ENCODE measurements at regions not wholly inside any gene's neighbourhood (a gene's known extent, or its start where the extent isn't known, plus 50 kb on each side); places are given as distances from the start of the nearest gene placed in this dataset.

- no peaks in the 10 kb centered on the region for H3K27me3 ChIP-seq
- H3K4me1 ChIP-seq: no peaks in the 10 kb centered on the region
- TF ChIP-seq POLR2A (IDR thresholded peaks at IDR 0.05) (no peak), CTCF (IDR thresholded peaks at IDR 0.05) (no peak)
- H3K36me3 ChIP-seq: no peaks in the 10 kb centered on the region
- no peak for ATAC-seq
- intact Hi-C loops (cut with DNase I): no loop called here
- no peaks in the 10 kb centered on the region for H3K9me3 ChIP-seq
- 55% methylated on average over 3 of the region's 3 CpGs for WGBS (ENCODE audit: insufficient coverage, low coverage, low lambda C conversion rate, missing lambda C conversion rate)
- DNase-seq: no peak
- H3K4me3 ChIP-seq: no peak overlapping the region
- no peak overlapping the region for H3K27ac ChIP-seq
These were observed 183.1 kb upstream of the PRPS1L1 start for GRCh38 chr7:18210788-18211187.

GRCh38 chr7:18212308-18212707 is 184.7 kb upstream of the PRPS1L1 start:
- intact Hi-C loops (cut with DNase I): no loop called here
- WGBS (ENCODE audit: insufficient coverage, low coverage, low lambda C conversion rate, missing lambda C conversion rate): 39% methylated on average over 3 of the region's 3 CpGs
- Histone ChIP-seq H3K9me3 (no peaks in the 10 kb centered on the region), H3K27me3 (no peaks in the 10 kb centered on the region), H3K27ac (no peak overlapping the region), H3K4me3 (no peak overlapping the region), H3K36me3 (no peaks in the 10 kb centered on the region), H3K4me1 (no peaks in the 10 kb centered on the region)
- ATAC-seq (no peak), DNase-seq (no peak)
- TF ChIP-seq CTCF (IDR thresholded peaks at IDR 0.05) (no peak), POLR2A (IDR thresholded peaks at IDR 0.05) (no peak)

- no peak for DNase-seq
- WGBS (ENCODE audit: insufficient coverage, low coverage, low lambda C conversion rate, missing lambda C conversion rate): 8% methylated on average over 1 of the region's 1 CpG
These were observed 185.1 kb upstream of the PRPS1L1 start for GRCh38 chr7:18212758-18213157.

GRCh38 chr7:18213652-18214051 is 186.0 kb upstream of the PRPS1L1 start:
- 43% methylated on average over 1 of the region's 1 CpG for WGBS (ENCODE audit: insufficient coverage, low coverage, low lambda C conversion rate, missing lambda C conversion rate)
- Histone ChIP-seq H3K4me3 (no peak overlapping the region), H3K36me3 (no peaks in the 10 kb centered on the region), H3K4me1 (no peaks in the 10 kb centered on the region), H3K27ac (no peak overlapping the region), H3K9me3 (no peaks in the 10 kb centered on the region), H3K27me3 (no peaks in the 10 kb centered on the region)
- no peak for ATAC-seq
- no peak for DNase-seq
- intact Hi-C loops (cut with DNase I): no loop called here
- TF ChIP-seq CTCF (IDR thresholded peaks at IDR 0.05): no peak
- TF ChIP-seq POLR2A (IDR thresholded peaks at IDR 0.05): no peak

More at GRCh38 chr7:18212758-18213157, 185.1 kb upstream of the PRPS1L1 start:
- Histone ChIP-seq H3K27me3 (no peaks in the 10 kb centered on the region), H3K27ac (no peak overlapping the region), H3K4me1 (no peaks in the 10 kb centered on the region), H3K9me3 (no peaks in the 10 kb centered on the region), H3K36me3 (no peaks in the 10 kb centered on the region), H3K4me3 (no peak overlapping the region)
- intact Hi-C loops (cut with DNase I): no loop called here
- TF ChIP-seq POLR2A (IDR thresholded peaks at IDR 0.05): no peak
- TF ChIP-seq CTCF (IDR thresholded peaks at IDR 0.05): no peak
- ATAC-seq: no peak

GRCh38 chr7:18216270-18216669 is 188.6 kb upstream of the PRPS1L1 start:
- TF ChIP-seq CTCF (IDR thresholded peaks at IDR 0.05) (no peak), POLR2A (IDR thresholded peaks at IDR 0.05) (no peak)
- Histone ChIP-seq H3K36me3 (no peaks in the 10 kb centered on the region), H3K27me3 (no peaks in the 10 kb centered on the region), H3K27ac (no peak overlapping the region), H3K9me3 (no peaks in the 10 kb centered on the region), H3K4me3 (no peak overlapping the region), H3K4me1 (no peaks in the 10 kb centered on the region)
- ATAC-seq: no peak
- 67% methylated on average over 2 of the region's 2 CpGs for WGBS (ENCODE audit: insufficient coverage, low coverage, low lambda C conversion rate, missing lambda C conversion rate)
- DNase-seq: no peak
- intact Hi-C loops (cut with DNase I): no loop called here

Data from right lobe of liver (tissue), 6 donors.